GM12891 (cell line): ENCODE measurements at regions not wholly inside any gene's neighbourhood (a gene's known extent, or its start where the extent isn't known, plus 50 kb on each side); places are given as distances from the start of the nearest gene placed in this dataset.

Experiments used
- POLR2A ChIP-seq: IDR thresholded peaks from 2 replicates; pipeline ENCODE4 v1.6.1; 2011; ENCODE audit warnings: low read depth, low read length, control low read depth
- POLR2AphosphoS5 ChIP-seq: IDR thresholded peaks from 2 replicates; pipeline ENCODE4 v1.6.1; 2011; ENCODE audit warnings: low read depth, low read length, control low read depth

GRCh38 chr7:153550173-153550572 is 502.0 kb upstream of the DPP6 start:
- no peak for TF ChIP-seq POLR2AphosphoS5
- no peak for TF ChIP-seq POLR2A
